Fibroblast of lung (primary cell): ENCODE measurements at regions not wholly inside any gene's neighbourhood (a gene's known extent, or its start where the extent isn't known, plus 50 kb on each side); places are given as distances from the start of the nearest gene placed in this dataset.

ENCODE experiments used
- EZH2 ChIP-seq: IDR thresholded peaks from 2 replicates; pipeline ENCODE4 v1.5.1; 2012; ENCODE audit warnings: low read length, control low read depth, mild to moderate bottlenecking; ENCODE audit errors: missing control alignments
- TF ChIP-seq, protein P1 (sequence below), 2 donors: IDR thresholded peaks in 1 of 2; conservative IDR thresholded peaks in 1 of 2; 1 replicate in 1 of 2; 2 replicates in 1 of 2; pipeline ENCODE4 v1.5.1; 2011 to 2012; ENCODE audit warnings: low read length in 2 of 2, control low read depth in 1 of 2, inconsistent platforms in 1 of 2, low read depth in 1 of 2, mild to moderate bottlenecking in 1 of 2

DNA sequence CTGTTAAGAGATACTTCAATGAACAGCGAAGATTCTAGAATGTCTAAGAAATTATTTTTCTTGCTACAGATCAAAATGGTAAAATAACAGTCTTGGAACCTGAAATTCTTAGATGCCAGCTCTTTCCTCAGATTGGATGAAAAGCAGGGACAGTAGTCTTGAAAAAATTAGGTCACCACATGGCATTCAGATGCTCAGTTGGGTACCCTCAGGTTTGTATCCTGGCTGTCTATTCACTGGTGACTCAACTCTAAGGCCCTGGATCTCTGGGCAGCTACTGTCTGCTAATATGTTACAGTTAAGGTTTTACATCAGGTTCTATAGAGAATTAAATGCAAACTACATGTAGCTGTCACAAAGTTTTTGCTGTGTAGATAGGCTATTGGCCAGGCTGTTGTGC lies 528.9 kb upstream of the ADAMTS5 start:
- TF ChIP-seq, protein P1, sequence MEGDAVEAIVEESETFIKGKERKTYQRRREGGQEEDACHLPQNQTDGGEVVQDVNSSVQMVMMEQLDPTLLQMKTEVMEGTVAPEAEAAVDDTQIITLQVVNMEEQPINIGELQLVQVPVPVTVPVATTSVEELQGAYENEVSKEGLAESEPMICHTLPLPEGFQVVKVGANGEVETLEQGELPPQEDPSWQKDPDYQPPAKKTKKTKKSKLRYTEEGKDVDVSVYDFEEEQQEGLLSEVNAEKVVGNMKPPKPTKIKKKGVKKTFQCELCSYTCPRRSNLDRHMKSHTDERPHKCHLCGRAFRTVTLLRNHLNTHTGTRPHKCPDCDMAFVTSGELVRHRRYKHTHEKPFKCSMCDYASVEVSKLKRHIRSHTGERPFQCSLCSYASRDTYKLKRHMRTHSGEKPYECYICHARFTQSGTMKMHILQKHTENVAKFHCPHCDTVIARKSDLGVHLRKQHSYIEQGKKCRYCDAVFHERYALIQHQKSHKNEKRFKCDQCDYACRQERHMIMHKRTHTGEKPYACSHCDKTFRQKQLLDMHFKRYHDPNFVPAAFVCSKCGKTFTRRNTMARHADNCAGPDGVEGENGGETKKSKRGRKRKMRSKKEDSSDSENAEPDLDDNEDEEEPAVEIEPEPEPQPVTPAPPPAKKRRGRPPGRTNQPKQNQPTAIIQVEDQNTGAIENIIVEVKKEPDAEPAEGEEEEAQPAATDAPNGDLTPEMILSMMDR (conservative IDR thresholded peaks at IDR 0.05 in 1 of 2, IDR thresholded peaks at IDR 0.05 in 1 of 2; ENCODE audit: low read depth in 1 of 2, low read length in 2 of 2) = no peak
- TF ChIP-seq EZH2 = no peak
